GM18870 (cell line): ENCODE measurements at regions not wholly inside any gene's neighbourhood (a gene's known extent, or its start where the extent isn't known, plus 50 kb on each side); places are given as distances from the start of the nearest gene placed in this dataset.

Experiments used
- ATAC-seq: cut with Tn5 transposase; IDR thresholded peaks from one replicate; pipeline ENCODE4 v1.9.1; 2021; ENCODE audit warnings: moderate library complexity; ENCODE audit not compliant: unreplicated experiment

DNA sequence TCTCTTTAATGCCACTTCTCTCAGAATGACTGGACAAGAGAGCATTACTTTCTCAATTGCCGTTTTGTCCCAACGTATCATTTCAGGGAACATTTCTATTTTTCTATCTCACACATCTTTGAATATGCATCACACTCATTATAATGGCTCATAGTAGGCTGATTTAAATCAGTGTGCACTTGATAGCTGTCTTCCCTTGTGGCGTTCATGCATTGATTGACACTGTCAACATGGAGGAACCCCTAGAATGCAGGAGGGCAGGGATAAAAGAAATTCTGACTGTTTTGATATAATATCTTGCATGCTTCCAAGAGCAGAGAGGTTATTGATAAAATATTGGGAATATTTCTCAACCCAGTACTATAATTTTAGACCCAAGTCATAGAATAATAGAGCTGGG lies 1528.9 kb upstream of the FLRT2 start:
- no peak for ATAC-seq

DNA sequence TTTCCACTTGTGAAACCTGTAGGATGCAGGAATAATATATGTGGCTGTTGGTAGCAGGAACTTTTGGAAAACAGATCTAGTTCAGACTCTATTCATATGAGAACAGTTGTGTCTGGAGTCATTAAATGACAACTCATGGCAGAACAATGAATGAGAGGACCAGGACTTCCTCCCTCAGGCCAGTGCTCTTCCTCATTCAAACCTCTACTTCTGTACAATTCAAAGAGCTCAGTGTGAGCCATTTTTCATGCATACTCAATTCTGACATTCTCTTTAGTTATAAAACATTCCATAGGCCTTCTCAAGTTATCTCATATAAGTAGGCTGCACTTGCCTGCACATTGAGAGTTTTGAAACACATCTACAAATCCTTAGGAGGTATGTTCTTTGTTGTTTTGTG lies 1526.6 kb upstream of the FLRT2 start:
- no peak for ATAC-seq

DNA sequence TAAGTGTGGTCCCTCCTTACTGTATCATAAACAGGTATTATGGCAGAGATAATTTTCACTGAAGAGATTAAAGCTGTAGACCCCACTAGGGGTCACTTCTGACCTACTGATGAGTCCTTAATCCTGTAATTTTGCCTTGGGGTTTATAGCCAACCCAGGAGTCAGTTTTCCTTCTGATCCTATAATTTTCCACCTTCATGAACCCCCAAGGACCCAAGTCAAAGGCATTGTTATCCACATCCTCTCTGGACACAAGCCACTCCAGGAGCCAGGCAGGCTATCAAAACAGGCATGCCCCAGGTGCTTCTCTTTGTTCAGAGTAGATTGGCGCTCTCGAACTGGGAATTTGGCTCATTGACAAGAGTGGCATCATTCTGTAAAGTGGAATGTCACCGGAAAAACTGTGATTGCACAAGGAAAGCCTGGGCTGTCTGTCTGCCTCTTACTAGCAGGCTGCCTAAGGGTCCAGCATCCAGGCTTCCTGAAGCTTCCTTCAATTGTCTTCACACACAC lies 1523.2 kb upstream of the FLRT2 start:
- ATAC-seq: no peak

DNA sequence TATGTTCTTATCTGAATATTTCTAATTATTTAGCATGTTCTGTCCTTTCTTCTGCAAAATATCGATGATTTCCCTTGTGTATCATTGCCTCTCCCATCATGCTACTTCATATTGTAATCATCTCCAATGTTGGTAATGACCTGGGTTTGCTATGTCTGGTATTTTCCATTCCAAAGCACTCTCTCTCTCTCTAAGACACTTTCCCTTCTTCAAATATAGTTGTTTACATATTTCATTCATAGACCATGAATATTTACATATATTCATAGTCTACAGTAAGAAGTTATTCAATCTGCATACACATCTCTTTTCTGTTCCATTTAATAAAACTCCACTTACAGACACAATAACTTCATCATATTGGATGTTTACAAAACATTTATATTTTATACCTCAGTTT lies 1516.5 kb upstream of the FLRT2 start:
- ATAC-seq: no peak

DNA sequence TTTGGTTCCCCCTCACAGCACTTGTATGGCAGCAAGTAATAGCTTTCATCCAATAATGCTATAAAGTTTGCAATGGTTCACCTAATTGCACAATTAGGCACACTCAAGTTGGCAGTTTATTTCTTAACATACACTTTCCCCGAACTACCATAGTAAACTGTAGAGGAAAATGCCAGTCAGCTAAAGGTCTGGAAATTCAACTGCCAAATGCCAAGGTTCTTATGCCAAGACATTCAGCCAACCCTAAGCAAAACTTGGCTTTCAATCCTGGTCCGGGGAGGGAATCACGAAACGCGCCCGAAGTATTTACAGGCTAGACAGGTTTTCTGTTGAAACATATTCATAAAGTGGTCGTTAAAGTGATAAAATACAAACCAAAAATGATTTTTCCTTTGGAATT lies 1512.4 kb upstream of the FLRT2 start:
- ATAC-seq: no peak

DNA sequence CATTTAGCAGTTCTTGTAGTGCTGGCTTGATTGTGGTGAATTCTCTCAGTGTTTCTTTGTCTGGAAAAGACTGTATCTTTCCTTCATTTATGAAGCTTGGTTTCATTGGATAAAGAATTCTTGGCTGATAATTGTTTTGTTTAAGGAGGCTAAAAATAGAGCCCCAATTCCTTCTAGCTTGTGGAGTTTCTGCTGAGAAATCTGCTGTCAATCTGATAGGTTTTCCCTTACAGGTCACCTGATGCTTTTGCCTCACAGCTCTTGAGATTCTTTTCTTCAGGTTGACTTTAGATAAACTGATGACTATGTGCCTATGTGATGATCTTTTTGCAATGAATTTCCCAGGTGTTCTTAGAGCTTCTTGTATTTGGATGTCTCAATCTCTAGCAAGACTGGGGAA lies 1508.5 kb upstream of the FLRT2 start:
- no peak for ATAC-seq

DNA sequence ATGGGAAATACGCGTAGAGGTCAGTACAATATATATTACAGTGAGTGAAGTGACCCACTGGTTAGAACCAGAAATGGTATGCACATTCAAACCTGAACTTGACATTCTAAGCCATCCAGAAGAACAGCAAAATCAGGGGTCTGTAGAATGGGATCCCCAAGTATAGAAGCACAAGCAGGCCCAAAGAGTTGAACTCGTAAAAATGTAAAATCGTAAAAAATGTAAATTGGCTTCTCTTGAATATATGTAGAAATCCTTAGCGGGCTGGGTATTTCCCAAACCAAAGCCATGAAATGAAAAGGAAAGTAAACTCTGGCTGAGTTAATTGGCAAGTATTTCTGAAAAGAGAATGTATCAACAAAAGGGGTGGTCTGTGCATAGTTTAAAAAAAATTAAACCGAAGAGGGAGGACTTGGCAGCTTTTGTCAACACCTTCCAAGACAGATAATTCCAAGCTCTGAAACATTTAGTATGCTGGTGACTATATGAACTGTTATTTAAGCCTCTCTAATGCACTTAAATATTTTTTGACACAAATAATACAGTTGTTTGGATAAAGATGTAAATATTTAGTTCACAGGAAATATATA lies 1505.6 kb upstream of the FLRT2 start:
- ATAC-seq: no peak

DNA sequence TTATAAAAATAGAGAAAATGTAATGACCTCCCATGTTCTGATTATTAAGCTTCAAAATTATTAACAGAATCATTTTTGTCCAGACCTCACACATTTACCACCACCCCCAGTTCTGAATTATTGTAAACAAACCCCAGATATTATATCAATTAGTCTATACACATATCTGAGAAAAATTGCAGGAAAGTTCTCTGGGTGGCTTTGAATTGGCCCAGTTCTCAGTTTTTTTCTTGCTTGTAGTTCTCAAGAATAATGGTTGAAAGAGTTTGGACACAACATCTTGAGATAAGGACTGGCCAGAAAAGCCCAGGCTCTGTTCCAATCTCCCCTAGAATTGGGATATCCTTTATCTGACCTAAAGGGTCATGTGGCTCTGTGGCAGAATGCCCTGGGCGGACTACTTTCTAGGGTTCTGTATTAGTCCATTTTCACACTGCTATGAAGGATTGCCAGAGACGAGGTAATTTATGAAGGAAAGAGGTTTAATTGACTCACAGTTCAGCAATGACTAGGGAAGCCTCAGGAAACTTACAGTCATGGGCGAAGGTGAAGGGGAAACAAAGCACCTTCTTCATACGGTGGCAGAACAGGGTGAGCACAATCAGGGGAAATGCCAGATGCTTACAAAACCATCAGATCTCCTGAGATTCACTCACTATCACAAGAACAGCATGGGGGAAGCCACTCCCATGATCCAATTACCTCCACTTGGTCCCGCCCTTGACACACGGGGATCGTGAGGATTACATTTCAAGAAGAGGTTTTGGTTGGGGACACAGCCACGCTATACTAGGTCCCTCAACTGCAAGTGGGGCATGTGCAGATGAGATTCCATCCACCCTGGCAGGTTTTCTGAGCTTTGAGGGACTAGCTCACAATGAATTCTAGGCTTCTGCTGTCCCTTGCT lies 1504.6 kb upstream of the FLRT2 start:
- no peak for ATAC-seq

DNA sequence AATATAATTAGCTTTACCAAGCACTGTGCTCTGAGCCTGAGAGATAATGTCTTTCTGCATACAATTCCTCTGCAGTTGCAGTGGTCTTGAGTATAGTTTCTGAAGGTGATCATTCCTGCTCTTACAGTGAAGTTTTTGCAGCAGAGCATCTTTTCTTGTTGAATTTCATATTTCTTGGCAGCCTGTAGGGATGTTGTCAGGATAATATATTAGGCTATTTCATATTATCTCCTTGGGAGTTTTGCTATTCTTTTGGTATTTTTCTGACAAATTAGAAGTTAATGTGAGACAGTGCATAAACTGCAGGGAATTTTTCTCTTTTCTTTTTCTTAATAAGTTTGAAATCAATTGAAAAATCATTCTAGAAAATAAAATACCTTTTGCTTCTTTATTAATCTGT lies 1502.6 kb upstream of the FLRT2 start:
- ATAC-seq: no peak

DNA sequence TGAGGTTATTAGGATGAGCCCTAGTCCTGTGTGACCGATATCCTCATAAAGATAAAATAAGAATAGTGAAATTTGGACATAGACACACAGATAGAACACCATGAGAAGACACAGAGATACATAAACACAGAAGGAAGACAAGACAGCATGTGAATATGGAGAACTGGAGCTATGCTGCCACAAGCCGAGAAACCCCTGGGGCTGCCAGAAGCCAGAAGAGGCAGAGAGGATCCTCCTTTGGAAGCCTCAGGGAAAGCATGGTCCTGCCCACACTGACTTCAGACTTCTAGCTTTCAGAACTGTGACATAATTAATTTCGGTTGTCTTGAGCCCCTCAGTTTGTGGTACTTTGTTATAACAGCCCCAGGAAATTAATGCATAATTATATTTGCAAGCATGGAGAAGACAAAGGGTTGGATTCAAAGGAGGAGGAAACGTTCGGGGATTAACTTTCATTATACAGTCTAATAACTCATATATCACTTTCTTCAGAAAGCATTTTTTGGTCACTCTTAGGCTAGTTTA lies 1501.8 kb upstream of the FLRT2 start:
- ATAC-seq: no peak

DNA sequence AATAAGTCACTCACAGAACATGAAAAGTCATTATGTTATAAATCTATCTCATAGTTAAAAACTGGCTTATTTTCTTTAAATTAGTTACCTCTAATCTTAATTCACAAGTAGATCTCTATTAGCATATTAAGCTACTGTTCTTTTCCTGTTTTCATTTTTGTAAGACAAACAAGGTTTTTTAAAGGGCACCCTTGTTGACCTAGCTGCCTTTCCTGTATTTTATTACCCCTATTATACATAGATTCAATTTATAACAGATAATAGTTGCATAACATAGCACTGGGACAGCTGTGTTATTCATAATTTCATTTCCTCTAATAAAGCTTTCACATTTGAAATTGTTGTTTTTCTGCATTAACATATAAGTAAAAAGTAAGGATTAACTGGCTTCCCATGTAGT lies 1500.7 kb upstream of the FLRT2 start:
- ATAC-seq: no peak

DNA sequence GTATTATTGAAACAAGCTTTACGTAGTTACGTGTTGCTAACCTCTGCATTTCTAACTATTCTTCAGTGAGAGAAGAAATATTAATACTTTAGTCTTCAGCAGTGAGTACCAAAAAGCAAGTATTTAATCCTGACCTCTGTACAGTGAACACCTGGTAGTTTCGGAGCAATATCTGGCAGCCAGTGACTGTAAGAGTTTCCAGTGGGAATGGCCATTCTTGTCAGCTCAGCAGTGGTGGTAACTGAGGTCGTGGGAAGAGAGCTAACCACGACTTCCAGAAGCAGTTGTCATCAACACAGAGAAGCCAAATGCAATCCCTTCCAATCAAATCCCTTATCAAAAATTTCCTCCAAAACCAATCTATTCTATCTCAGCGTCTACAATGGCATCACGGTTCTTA lies 1500.2 kb upstream of the FLRT2 start:
- ATAC-seq: no peak

DNA sequence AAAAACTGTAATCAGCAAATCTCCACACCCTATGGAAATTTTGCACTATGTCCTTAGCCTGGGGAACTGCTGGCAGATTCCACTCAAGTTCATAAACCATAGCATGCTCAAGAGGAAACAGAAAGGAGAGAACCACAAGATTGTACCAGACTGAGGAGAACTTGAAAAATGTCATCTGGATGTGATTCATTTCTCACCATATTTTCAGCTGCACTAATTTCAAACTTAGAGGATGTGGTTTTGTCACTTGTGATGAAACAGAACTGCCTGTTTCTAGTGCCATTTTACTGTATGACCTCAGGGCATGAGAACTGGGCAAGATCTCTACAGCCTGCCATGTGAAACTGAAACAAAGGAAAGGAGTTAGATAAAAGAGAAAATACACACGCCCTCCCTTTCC lies 1493.1 kb upstream of the FLRT2 start:
- ATAC-seq: no peak

DNA sequence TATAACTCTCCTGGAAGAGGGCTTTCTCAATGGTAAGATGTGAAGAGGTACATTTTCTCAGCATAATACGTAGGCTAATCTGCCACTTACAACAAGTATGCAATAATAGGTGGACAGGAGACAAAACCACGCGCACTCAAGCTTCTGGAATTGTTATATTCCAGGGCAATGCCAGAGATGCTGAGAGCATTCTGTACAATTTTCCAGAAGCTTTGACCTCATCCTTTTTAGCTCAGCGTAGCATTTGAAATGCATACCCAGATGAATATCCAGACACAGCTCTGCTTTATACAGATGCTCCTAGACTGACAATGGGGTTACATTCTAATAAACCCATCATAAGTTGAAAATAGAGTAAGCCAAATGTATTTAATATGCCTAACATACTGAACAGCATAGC lies 1492.4 kb upstream of the FLRT2 start:
- no peak for ATAC-seq

DNA sequence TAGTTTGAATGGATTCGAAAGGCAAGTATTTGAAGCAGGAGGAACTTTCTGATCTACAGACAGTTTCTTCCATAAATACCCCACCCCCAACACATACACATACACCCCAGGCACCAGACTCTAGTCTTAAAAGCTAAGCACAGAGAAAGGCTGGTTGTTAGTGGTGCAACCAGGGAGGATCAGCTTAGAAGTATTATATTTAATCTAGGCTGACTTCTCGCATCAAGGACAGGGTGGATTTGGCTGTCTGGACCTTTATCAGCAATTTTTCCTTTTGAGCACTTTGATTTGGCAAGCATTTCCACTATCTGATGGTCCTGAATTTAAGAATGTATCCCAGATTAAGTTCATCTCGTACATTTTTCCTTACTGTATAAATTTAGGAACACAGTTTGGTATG lies 1489.8 kb upstream of the FLRT2 start:
- ATAC-seq: no peak

DNA sequence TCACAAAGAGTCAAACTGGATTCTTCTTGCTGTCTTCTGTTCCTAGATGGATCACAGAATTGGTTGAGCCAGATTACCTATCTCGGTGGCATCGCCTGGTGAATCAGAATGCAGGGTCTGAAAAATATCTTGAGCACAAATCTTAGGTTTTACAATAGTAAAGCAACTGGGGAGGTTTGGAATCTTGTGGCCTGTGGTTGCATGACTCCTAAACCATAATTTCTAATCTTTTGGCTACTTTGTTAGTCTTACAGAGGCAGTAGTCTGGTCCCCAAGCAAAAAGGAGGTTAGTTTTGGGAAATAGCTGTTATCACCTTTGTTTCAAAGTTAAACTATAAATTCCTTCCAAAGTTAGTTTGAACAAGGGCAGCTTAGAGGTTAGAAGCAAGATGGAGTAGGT lies 1488.5 kb upstream of the FLRT2 start:
- ATAC-seq: no peak

DNA sequence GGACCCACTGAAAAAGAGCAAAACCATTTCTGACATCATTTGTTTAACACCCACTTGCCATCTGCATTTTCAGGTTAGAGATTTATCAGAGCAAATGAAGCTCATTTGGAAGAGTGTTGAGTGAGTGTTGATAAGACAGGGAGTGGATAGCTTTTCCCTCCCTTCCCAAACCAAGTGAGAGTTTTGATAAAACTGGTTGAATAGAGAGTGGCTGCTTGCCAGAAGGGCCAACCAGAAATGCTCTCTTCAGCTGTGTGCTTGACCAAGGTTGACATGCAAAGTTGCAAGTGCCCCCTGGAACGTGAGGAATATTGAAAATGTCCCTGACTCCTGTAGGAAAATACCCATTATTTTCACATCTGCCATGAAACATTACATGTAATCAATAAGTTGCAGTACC lies 1487.0 kb upstream of the FLRT2 start:
- ATAC-seq: no peak

DNA sequence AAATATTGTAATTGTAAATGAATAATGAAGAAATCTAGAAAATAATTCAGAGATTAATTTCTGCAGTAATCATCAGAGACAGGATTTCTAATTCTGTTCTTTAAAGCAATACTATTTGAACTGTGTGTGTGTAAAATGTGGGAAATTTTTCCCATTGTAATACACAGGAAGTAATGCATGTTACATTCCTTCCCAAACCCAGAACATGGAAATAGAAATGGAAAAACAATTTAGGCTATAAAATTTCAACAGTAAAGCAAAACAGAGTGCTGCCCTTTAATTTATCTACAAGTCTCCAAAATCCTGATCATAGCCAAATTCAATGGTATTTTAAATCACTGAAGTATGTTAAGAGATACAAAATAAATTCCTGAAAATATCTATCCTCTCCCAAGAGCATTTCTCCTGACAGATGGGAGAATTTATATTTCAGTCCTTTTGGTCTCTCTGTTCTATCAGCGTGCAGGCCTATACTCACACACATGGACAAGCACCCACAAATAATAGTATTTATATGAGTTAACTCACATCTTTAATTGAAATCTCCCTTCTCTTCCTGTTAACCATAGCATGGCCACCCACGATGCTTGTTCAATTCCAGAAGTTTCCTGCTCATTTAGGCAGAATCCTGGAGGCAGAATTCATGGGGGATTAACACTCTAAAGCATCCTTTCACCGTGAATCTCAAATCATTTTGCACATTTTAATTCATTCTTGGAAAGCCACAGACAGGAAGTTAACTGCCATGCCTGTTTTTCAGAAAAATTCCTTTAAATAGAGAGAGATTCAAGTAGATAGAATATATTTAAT lies 1465.4 kb upstream of the FLRT2 start:
- no peak for ATAC-seq

DNA sequence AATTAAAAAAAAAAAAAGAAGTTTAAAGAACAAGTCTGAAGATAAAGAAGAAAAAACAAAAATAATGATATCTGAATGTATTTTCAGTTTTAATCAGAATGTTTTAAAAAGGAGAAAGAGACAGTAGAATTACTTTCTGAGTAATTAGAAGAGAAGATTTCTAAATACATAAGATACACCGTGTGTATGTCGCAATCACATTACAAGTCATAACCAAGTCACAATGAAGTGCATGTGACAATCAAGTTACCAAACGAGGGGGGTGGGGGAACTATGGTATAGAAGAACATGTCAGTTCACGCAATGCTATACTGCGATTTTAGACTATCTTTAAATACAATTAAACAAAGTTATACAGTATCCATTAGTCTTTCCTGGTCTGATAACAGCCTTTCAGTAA lies 1464.1 kb upstream of the FLRT2 start:
- no peak for ATAC-seq

DNA sequence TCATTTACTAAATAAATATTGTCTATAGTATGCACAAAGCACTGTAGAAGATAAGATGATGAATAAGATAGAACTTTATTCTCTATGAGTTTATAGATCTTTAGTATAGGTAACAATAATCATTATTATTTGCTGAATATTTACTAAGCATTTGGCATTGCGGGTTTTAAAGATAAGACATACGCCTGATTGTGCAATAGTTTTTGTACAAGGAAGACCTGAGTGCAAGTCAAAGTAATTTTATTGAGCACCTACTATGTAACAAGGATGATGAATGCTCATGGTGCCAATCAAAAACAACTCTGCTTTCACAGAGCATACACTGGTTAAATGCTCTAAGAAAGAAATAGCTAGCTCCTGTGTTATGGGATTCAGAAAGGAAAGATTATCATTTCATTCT lies 1461.7 kb upstream of the FLRT2 start:
- no peak for ATAC-seq

DNA sequence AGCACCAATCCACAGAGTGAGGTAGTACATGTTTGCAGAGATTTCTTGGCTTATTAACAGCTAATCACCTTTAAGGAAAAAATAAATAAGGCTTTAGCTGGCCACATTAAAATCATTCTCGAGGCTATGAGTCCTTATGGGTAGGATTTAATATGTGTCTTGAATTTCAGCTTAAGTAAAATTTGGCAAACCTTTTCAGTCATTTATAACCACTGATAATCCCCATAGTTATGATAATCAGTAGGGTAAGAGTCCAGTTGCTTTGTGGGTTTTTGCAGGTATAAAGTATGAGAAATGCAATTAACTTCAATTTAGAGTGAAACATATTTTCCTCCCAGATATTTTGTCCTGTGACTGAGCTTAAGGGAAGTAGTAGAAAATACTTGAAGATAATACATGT lies 1458.9 kb upstream of the FLRT2 start:
- no peak for ATAC-seq
